SK-N-MC (cell line): ENCODE measurements at regions not wholly inside any gene's neighbourhood (a gene's known extent, or its start where the extent isn't known, plus 50 kb on each side); places are given as distances from the start of the nearest gene placed in this dataset.

Experiments
- DNase-seq: peaks from one replicate; pipeline ENCODE4 v3.0.0-alpha.2; 2011; ENCODE audit warnings: low read depth, low spot score
- H3K27ac ChIP-seq: fragments of 200-600 bp; sonication (generic); 2 replicates; pipeline ENCODE4 v1.5.1; 2016; ENCODE audit warnings: mixed run types
- H3K36me3 ChIP-seq: fragments of 200-600 bp; sonication (generic); 2 replicates; pipeline ENCODE4 v1.6.1; 2017; ENCODE audit warnings: antibody characterized with exemption, low read length, mixed read lengths; ENCODE audit not compliant: insufficient read depth
- H3K4me3 ChIP-seq: fragments of 200-600 bp; sonication (generic); 2 replicates; pipeline ENCODE4 v1.5.1; 2016
- H3K9ac ChIP-seq: fragments of 200-600 bp; sonication (generic); 2 replicates; pipeline ENCODE4 v1.8.0; 2017; ENCODE audit warnings: mixed run types, mixed read lengths; ENCODE audit not compliant: insufficient read length
- H3K9me3 ChIP-seq: fragments of 200-600 bp; sonication (generic); 2 replicates; pipeline ENCODE4 v1.6.1; 2017; ENCODE audit warnings: low read depth, mild to moderate bottlenecking, antibody characterized with exemption, low read length, moderate library complexity, mixed read lengths
- EZH2 ChIP-seq: fragments of 200-600 bp; sonication (generic); IDR thresholded peaks from one replicate; pipeline ENCODE4 v1.6.1; 2017; ENCODE audit warnings: antibody characterized with exemption
- FOXP2 ChIP-seq: optimal IDR thresholded peaks from 2 replicates; pipeline ENCODE3; 2011; ENCODE audit warnings: mild to moderate bottlenecking, moderate library complexity; ENCODE audit not compliant: insufficient read depth; ENCODE audit errors: extremely low read length, control extremely low read depth
- POLR2AphosphoS5 ChIP-seq: IDR thresholded peaks from 2 replicates; pipeline ENCODE4 v1.6.1; 2012; ENCODE audit warnings: mild to moderate bottlenecking, low read depth, low read length, borderline replicate concordance

DNA sequence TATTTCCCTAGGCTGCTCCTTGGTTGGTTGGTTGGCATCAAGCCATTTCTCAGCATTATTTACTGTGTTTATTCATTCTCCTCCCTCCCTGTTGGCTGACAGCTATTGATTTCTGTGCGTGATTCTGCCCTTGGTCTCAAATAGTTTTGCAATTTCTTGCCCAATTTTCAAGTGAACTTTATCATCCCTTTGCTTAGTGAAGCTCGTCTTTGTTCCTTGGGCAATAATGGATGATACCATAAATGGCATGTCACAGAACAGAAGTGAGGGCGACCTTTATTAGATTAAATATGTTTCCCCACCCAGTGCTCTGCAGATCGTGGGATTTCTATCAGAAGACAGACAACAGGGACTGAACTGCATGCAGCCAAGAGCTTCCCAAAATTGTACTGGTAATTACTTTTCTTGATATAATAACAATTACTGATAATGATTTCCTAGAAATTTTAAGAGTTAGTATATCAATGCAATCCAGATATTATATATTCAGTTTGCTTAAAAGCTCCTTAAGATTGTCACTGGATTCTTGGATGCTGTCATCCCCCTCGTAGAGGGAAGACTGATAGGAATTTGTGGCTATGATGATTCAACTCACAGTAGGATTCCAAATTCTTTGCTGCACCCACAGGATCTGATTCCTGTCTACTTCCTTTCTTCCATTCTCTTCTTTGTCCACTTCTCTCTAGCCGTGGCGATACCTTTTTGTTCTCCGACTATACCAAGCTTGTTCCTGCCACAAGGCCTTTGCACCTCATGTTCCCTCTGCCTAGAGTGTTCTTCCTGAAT lies 122.1 kb upstream of the KAZN start:
- H3K4me3 ChIP-seq, result no peak overlapping the region
- H3K36me3 ChIP-seq, result no peaks in the 10 kb centered on the region
- no peak overlapping the region for H3K27ac ChIP-seq
- TF ChIP-seq EZH2, result no peak
- TF ChIP-seq POLR2AphosphoS5, result no peak
- no peak for TF ChIP-seq FOXP2
- H3K9ac ChIP-seq, result no peak overlapping the region
- H3K9me3 ChIP-seq, result no peaks in the 10 kb centered on the region
- no peak for DNase-seq

DNA sequence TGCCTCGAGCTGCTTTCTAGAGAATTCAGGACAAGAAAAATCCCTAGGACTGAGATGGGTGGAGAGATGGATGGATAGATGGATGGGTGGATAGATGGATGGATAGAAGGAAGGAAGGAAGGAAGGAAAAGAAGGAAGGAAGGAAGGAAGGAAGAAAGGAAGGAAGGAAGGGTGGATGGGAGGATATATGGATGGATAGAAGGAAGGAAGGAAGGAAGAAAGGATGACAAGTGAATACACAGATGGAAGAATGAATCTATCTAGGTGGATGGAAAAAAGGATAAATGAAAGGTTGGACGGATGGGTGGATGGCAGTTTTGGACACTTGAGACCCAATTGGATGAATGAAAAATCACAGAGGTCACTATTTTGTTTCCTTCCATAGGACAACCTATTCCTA lies 120.4 kb upstream of the KAZN start:
- TF ChIP-seq POLR2AphosphoS5, result no peak
- TF ChIP-seq FOXP2, result no peak
- TF ChIP-seq EZH2, result no peak
- no peak overlapping the region for H3K4me3 ChIP-seq
- H3K27ac ChIP-seq, result no peak overlapping the region
- no peaks in the 10 kb centered on the region for H3K36me3 ChIP-seq
- no peak overlapping the region for H3K9ac ChIP-seq
- DNase-seq, result no peak
- H3K9me3 ChIP-seq, result no peaks in the 10 kb centered on the region

DNA sequence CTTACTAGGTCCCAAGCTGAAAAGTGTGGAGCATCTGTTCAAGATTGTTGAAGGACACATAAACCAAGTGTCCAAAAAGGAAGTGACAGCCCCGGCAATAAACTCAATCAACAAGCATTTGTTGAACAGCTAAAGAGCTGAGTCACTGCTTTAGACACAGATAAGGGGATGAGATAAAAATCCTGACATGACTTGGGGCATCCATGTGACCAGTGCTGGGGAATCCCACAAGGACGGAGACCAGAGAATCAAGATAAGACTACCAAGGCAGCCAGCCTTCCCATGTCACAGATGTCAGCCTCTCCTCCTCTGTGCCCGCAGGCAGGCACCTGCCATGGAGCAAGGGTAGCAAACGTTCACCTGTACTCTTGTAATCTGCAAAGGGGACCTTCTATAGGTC lies 118.6 kb upstream of the KAZN start:
- TF ChIP-seq POLR2AphosphoS5 (no peak), EZH2 (no peak), FOXP2 (no peak)
- H3K9me3 ChIP-seq, result no peaks in the 10 kb centered on the region
- no peak for DNase-seq
- H3K9ac ChIP-seq, result no peak overlapping the region
- no peaks in the 10 kb centered on the region for H3K36me3 ChIP-seq
- no peak overlapping the region for H3K27ac ChIP-seq
- H3K4me3 ChIP-seq, result no peak overlapping the region

DNA sequence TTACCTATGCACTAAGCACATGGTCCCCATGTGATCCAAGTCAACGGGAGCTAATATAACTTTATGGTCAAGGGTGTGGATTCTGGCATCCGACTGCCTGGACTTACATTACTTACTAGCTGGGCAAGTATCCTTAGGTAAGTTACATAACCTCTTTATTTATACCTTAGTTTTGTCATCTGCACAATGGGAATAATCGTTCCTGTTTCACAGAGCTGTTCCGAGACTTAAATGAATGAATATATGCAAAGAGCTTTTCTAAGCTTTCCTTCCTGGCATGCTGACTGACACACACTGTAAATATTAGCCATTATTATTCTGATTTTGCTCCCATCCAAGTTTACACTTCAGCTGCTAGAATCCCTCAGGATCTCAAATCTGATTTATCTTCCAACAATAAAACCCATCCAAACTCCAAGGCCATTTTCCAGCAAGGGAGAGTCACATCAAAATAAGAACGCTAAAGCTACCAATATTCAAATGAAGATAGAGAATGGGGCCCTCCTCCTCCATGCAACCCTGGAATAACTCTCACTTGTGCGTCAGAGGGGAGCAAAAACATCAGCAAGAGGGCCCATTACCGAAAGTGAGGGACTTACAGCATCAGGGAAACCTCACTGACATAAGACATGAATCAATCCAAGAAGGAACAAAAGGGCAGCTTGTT lies 115.6 kb upstream of the KAZN start:
- Histone ChIP-seq H3K36me3 (no peaks in the 10 kb centered on the region), H3K9me3 (no peaks in the 10 kb centered on the region), H3K9ac (no peak overlapping the region), H3K27ac (no peak overlapping the region), H3K4me3 (no peak overlapping the region)
- no peak for DNase-seq
- TF ChIP-seq EZH2 (no peak), FOXP2 (no peak), POLR2AphosphoS5 (no peak)

DNA sequence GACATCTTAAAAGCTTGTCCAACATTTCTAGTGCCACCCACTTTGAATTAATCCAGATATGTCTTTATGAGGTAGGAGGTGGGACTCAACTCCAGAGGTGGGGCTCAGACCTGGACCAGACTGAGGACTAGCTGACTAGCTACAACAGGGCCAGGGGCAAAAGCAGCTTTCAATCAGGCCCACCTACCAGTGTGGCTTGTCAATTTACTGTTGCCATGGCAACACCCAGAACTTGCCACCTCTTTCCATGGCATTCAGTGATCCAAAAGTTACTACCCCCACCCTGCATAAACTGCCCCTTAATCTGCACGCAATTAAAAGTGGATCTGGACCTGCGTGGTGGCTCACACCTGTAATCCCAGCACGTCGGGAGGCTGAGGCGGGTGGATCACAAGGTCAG lies 113.2 kb upstream of the KAZN start:
- no peak for TF ChIP-seq POLR2AphosphoS5
- no peak for TF ChIP-seq EZH2
- no peak for TF ChIP-seq FOXP2
- Histone ChIP-seq H3K4me3 (no peak overlapping the region), H3K27ac (no peak overlapping the region), H3K36me3 (no peaks in the 10 kb centered on the region), H3K9ac (no peak overlapping the region), H3K9me3 (no peaks in the 10 kb centered on the region)
- DNase-seq, result no peak

DNA sequence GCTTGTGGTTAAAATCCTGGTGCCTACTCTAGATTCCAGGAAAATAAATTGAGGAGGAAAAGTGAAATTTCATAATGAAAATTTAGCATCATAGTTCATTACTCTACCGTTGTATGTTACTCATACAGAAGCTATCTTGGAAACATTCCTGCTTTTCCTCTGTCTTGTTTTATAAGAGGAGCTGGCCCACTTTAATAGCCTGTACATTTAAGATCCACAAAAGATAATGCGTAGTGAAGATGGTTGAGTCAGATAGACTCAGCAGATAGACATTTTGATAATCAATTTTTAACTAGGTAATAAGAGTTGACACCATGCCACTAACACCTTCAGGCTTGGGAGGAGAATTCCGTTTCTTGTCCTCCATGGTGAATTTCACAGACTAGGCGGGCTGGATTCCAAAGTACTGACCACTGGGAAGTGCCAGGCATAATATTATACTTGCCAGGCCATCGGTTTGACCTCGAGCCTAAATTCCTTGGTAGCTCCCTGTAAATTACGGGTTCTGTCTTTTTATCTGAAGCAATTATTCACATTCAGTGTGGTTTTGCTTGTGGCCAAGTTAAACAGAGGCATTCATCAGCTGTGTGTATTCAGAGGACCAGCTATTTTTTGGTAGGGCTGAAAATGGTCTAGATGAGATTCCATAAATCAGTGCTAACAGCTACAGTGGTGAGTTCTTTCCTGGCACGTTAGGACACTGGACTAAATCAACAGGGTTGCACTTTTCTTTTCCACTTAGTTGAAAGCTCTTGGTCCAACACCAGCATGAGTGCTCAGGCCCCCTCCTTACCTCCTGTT lies 111.9 kb upstream of the KAZN start:
- DNase-seq, result no peak
- no peaks in the 10 kb centered on the region for H3K9me3 ChIP-seq
- no peak overlapping the region for H3K27ac ChIP-seq
- H3K4me3 ChIP-seq, result no peak overlapping the region
- H3K9ac ChIP-seq, result no peak overlapping the region
- H3K36me3 ChIP-seq, result no peaks in the 10 kb centered on the region
- TF ChIP-seq FOXP2 (no peak), POLR2AphosphoS5 (no peak), EZH2 (no peak)

DNA sequence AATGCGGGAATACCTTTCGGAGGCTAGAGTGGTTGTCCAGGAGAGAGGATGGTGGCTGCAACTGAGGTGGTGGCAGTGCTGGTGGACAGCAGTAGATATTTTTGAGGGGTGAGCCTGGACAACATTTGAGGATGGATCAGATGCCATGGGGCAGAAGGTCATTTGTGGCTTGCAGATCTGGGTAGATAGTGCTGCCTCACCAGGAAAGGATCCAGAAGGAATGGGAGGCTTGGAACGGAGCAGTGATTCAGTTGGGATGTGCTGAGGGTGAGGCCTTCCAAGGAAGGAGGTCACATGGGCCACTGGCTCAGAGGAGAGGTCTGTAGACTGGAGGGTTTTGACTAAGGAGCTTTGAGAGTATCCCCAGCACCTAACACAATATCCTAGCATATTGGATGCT lies 110.8 kb upstream of the KAZN start:
- Histone ChIP-seq H3K27ac (no peak overlapping the region), H3K36me3 (no peaks in the 10 kb centered on the region), H3K9me3 (no peaks in the 10 kb centered on the region), H3K4me3 (no peak overlapping the region), H3K9ac (no peak overlapping the region)
- no peak for DNase-seq
- TF ChIP-seq POLR2AphosphoS5 (no peak), FOXP2 (no peak), EZH2 (no peak)

DNA sequence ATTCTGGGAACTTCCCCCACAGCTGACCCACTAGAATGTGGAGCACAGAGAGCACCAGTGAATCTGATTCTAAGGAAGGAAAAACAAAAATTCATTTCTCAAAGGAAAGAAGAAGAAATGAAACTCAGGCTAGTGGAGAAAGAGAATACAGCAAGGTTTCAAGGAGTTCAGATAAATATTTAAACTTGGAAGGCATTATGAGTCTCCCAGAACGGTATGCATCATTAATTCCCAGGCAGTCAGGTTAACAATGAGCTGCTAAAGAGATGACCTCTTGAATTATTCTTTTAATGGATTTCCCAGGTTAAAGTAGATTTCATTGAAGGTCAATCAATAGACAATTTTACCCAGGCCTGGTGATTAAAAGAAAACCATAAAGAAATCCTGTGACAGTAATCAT lies 103.6 kb upstream of the KAZN start:
- Histone ChIP-seq H3K4me3 (no peak overlapping the region), H3K9me3 (no peaks in the 10 kb centered on the region)
- TF ChIP-seq POLR2AphosphoS5, result no peak
- TF ChIP-seq FOXP2, result no peak
- no peak for TF ChIP-seq EZH2

More for the DNA sequence above, 103.6 kb upstream of the KAZN start:
- no peaks in the 10 kb centered on the region for H3K36me3 ChIP-seq
- H3K27ac ChIP-seq, result no peak overlapping the region
- no peak for DNase-seq
- H3K9ac ChIP-seq, result no peak overlapping the region
